Left renal pelvis (tissue), 4 donors: ENCODE measurements at regions not wholly inside any gene's neighbourhood (a gene's known extent, or its start where the extent isn't known, plus 50 kb on each side); places are given as distances from the start of the nearest gene placed in this dataset.

Source experiments
- DNase-seq, 4 donors: peaks; one replicate each; pipeline ENCODE4 v3.0.0-alpha.2; 2013; ENCODE audit warnings: low read depth in 4 of 4, low spot score in 3 of 4

- DNase-seq, result no peak
These were observed 50.1 kb upstream of the ADRA2C start for GRCh38 chr4:3715855-3716630.

- DNase-seq, result peak in 1 of 4 donors; percentile 56
These were observed 50.9 kb upstream of the ADRA2C start for GRCh38 chr4:3715061-3715854.

GRCh38 chr4:3714642-3715001 is 51.6 kb upstream of the ADRA2C start:
- no peak for DNase-seq

GRCh38 chr4:3713817-3714641 is 52.2 kb upstream of the ADRA2C start:
- no peak for DNase-seq

- no peak for DNase-seq
These were observed 52.8 kb upstream of the ADRA2C start for GRCh38 chr4:3713346-3713745.

- DNase-seq, result no peak
These were observed 53.2 kb upstream of the ADRA2C start for GRCh38 chr4:3712936-3713335.

- DNase-seq, result no peak
These were observed 53.9 kb upstream of the ADRA2C start for GRCh38 chr4:3712112-3712805.

- DNase-seq, result no peak
These were observed 54.7 kb upstream of the ADRA2C start for GRCh38 chr4:3711183-3712111.

- DNase-seq, result peak; percentile 67 to 84 (median 75)
These were observed 55.6 kb upstream of the ADRA2C start for GRCh38 chr4:3710451-3711182.

GRCh38 chr4:3709846-3710441 is 56.2 kb upstream of the ADRA2C start:
- DNase-seq, result no peak

- DNase-seq, result no peak
These were observed 56.9 kb upstream of the ADRA2C start for GRCh38 chr4:3709061-3709845.

GRCh38 chr4:3708611-3709010 is 57.6 kb upstream of the ADRA2C start:
- no peak for DNase-seq

- no peak for DNase-seq
These were observed 58.1 kb upstream of the ADRA2C start for GRCh38 chr4:3708103-3708510.

GRCh38 chr4:3707423-3708102 is 58.6 kb upstream of the ADRA2C start:
- DNase-seq, result no peak

- no peak for DNase-seq
These were observed 59.4 kb upstream of the ADRA2C start for GRCh38 chr4:3706565-3707422.

GRCh38 chr4:3706111-3706511 is 60.1 kb upstream of the ADRA2C start:
- DNase-seq, result no peak
